ENCODE measurements at regions not wholly inside any gene's neighbourhood (a gene's known extent, or its start where the extent isn't known, plus 50 kb on each side); places are given as distances from the start of the nearest gene placed in this dataset.

DNA sequence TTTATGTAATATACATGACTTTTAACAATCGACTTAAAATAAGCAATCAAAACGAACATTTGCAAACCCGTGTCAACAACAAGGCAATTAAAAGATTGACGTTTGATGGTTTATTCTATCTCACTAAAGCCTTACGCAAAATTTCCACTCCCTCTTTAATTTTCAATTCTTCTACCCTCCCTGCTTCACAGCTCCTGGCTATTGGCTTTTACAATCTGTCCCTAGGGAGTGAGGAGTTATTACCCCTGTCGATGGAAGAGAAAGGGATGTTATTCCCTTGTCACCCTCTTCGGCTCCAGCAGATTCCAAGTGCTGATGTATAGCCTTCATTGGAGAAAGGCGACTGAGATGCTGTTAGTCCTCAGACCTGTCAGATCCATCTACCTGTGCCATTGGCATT lies 161.3 kb downstream of the ZNF281 start:
- no peak for DNase-seq

GRCh38 chr1:200247518-200247917 lies 162.3 kb downstream of the ZNF281 start:
- DNase-seq: no peak

DNA sequence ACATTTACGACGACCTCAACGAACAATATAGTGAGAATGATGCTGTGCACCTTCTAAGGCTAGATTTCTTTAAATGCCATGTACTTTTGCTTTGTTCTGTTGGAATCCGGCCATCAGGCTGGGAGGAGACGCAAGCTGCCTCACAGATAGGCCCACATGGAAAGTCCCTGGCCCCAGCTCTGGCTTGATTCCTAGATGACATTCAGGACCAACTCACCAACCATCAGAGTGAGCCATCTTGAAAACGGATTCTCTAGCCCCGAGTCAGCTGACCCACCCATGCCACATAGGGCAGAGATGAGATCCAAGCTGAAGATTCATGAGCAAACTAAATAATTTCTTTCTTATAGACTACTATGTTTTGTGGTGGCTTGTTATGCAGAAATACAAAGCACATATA lies 164.4 kb downstream of the ZNF281 start:
- DNase-seq: no peak

DNA sequence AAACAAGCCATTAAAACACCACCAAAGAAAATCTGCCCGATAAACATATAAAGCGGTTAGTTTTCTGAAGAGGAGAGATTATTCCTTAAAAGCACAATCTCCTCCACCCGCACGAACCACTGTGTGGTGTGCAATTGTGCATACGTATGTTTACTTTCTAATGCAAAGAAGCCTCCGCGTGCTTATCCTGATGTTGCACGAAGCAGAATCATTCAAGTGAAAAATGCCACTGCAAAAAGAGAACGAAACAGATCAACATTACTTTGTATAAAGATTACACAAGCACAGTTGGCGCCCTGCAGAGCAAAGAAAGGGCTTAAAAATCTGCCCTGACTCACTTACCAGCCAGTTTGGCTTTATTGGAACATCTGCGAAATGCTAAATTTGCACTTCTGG lies 166.8 kb downstream of the ZNF281 start:
- DNase-seq: no peak

DNA sequence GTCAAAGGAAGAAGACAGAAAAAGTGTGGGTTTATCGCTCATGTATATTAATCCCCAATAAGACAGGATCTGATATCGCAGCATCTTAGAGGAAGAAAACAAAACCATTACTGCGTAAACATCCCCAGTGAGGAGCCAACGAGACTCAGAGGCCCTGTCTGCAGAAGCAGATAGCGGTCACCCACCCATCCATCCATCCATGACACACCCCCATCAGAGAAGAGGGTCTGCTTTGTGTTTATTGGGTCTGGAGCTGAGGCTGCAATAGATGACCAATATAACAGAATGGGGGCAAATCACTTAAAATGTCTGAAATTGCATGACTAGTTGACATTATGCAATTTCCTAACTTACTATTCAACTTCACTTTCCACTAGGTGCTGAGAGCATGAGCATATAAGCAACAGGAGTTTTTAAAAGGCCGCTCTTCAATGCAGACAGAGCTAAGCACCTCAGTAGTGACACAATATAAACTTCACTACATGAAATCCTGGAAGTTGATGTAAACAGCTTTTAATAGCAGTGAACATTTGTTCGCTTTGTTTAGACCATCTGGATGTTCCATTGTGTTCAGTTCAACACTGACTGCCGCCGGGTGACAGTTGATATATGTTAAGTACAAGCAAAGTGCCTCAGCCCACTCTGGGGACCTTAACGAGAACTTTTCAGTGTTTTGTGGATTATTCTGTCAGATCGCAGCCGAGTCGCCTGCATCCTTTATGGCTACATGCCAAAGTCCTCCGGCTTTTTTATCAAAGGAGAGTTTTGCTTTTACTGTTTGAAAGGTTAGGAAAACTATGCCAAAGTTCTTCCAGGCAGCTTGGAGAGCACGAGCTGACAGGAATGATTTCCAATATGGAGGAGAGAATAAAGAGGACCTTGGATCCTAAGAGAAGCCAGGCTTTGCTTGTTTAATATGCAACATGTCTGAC lies 167.5 kb downstream of the ZNF281 start:
- DNase-seq: no peak

DNA sequence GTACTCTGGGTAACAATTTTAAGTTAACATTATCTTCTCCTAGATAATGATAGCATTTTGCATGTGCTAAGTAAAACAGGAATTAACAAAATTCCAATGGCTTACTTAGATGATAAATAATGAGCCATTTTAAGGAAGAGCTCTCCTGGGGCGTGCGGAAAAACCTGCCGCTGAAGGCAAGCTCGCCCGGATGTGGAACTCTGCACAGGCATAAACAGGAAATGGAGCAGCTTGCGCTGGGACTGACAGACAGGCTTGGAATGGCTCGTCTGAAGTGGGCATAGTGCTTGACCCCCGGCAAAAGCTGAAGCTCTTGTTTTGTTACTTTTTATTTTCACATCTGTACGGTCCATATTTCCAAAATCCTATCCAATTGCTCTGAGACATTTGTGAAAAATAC lies 169.2 kb downstream of the ZNF281 start:
- no peak for DNase-seq

- DNase-seq: no peak
Measured at GRCh38 chr1:200238311-200238710, 171.5 kb downstream of the ZNF281 start.

- DNase-seq: no peak
Measured at GRCh38 chr1:200237066-200237465, 172.8 kb downstream of the ZNF281 start.

- DNase-seq: no peak
Measured at GRCh38 chr1:200234938-200235337, 174.9 kb downstream of the ZNF281 start.

GRCh38 chr1:200233393-200233792 lies 176.4 kb downstream of the ZNF281 start:
- no peak for DNase-seq

- DNase-seq: no peak
Measured at GRCh38 chr1:200231787-200232231, 178.0 kb downstream of the ZNF281 start.

DNA sequence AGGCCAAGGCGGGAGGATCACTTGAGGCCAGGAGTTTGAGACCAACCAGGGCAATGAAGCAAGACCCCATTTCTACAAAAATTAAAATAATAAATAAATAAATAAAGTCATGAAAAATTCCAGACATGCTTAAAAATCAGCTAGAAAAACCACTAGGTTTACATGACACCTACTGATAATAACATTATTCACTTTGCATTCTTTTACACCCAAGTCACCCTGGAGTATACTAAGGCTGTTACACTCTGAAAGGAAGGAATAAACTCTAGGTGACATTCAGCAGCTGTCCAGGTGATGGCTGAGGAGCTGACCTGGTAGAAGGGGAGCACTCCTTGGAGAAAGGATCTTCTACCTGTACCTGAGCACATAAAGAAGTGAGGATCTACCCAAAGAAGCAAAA lies 179.2 kb downstream of the ZNF281 start:
- no peak for DNase-seq

GRCh38 chr1:200228486-200228885 lies 181.3 kb downstream of the ZNF281 start:
- DNase-seq: no peak

GRCh38 chr1:200228081-200228480 lies 181.8 kb downstream of the ZNF281 start:
- DNase-seq: no peak
